ENCODE measurements at regions not wholly inside any gene's neighbourhood (a gene's known extent, or its start where the extent isn't known, plus 50 kb on each side); places are given as distances from the start of the nearest gene placed in this dataset.
"Not testable (repeated sequence)": the region's sequence is repeated elsewhere in the genome, so short reads cannot be mapped to it uniquely, and the experiment has no call there.

GRCh38 chr15:31669158-31669908 is 342.7 kb downstream of the KLF13 start:
- TF ChIP-seq POLR2AphosphoS5 (IDR thresholded peaks at IDR 0.05; ENCODE audit: borderline replicate concordance, low read depth, low read length); EZH2 (IDR thresholded peaks at IDR 0.05); FOXP2 (optimal IDR thresholded peaks at IDR 0.05; ENCODE audit: control extremely low read depth, extremely low read length, insufficient read depth): not testable (repeated sequence)
